ENCODE measurements at regions not wholly inside any gene's neighbourhood (a gene's known extent, or its start where the extent isn't known, plus 50 kb on each side); places are given as distances from the start of the nearest gene placed in this dataset.

GRCh38 chr3:103170651-103171050 is 735.8 kb downstream of the ZPLD1 start:
- TF ChIP-seq CTCF (IDR thresholded peaks at IDR 0.05) (no peak), ZFX (IDR thresholded peaks at IDR 0.05; ENCODE audit: borderline replicate concordance) (no peak)

Data from 22Rv1 (cell line).